ENCODE measurements at regions not wholly inside any gene's neighbourhood (a gene's known extent, or its start where the extent isn't known, plus 50 kb on each side); places are given as distances from the start of the nearest gene placed in this dataset.

- in situ Hi-C loops (cut with MboI; ENCODE audit: low pct_unique_long_range_greater_than_20kb, low sequenced_read_pairs): no loop called here
- no peak for DNase-seq
Observed at GRCh38 chr9:22374051-22374450, 72.6 kb upstream of the DMRTA1 start.

- in situ Hi-C loops (cut with MboI; ENCODE audit: low pct_unique_long_range_greater_than_20kb, low sequenced_read_pairs): no loop called here
- DNase-seq: no peak
Observed at GRCh38 chr9:22379272-22379671, 67.4 kb upstream of the DMRTA1 start.

DNA sequence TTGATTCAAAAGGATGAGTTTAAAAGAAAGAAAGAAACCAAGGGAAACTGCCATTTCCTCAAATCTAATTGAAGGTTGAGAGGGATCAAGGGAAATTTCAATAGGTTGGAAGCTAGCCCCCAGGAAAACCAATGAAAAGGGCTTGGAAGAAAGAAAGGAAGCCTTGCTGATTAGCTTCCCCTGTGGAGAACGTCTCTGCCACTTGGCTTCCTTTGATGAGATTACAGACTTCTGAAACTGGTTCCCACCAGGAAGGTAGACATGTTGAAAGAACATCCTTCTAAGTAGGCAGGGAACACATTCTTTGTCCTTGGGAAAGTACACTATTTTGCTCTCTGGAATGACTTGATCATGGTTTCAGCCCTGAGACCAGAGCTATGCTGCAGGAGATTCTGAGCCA lies 65.5 kb upstream of the DMRTA1 start:
- in situ Hi-C loops (cut with MboI; ENCODE audit: low pct_unique_long_range_greater_than_20kb, low sequenced_read_pairs): no loop called here
- DNase-seq: no peak

- in situ Hi-C loops (cut with MboI; ENCODE audit: low pct_unique_long_range_greater_than_20kb, low sequenced_read_pairs): no loop called here
- no peak for DNase-seq
Observed at GRCh38 chr9:22382331-22382730, 64.3 kb upstream of the DMRTA1 start.

DNA sequence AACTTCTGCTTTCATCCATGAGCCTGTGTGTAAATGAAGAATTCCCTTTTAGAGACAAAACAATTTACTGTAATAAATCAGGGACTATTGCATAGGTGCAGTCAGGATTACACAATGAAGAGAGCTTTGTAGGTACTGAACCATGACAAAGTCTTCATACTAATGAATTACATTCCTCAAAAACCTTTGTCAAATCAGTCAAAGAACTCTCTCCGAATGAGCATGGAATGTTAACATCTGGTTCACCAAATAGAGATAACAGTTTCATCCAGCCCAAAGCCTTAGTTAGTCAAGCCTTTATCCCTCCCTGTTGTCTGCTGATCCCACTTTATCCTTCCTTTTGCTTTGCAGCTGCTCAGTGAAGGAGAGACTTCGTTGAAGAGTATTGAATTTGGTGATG lies 62.9 kb upstream of the DMRTA1 start:
- DNase-seq: no peak
- in situ Hi-C loops (cut with MboI; ENCODE audit: low pct_unique_long_range_greater_than_20kb, low sequenced_read_pairs): no loop called here

- DNase-seq: no peak
- in situ Hi-C loops (cut with MboI; ENCODE audit: low pct_unique_long_range_greater_than_20kb, low sequenced_read_pairs): no loop called here
Observed at GRCh38 chr9:22389271-22389670, 57.4 kb upstream of the DMRTA1 start.

GRCh38 chr9:22392523-22392922 lies 54.1 kb upstream of the DMRTA1 start:
- no peak for DNase-seq
- in situ Hi-C loops (cut with MboI; ENCODE audit: low pct_unique_long_range_greater_than_20kb, low sequenced_read_pairs): no loop called here

DNA sequence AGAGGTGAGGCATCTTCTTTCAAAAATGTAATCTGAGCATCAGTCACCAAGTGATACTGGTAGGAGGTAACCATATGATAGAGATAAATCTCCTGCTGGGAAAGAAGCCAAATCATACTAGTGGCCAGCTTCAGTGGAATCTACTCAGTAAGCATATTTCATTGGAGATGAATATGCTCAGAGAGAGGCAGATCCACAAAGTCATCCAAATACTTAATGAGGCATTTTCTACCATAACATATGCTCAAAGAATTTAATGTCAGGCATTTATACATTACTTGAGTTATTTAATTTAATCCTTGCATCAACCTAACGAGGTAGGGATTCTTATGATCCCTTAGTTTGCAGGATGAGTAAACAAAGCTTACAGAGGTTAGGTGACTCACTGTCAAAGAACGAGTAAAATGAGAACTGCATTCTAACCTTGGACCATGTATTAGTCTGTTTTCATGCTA lies 50.9 kb upstream of the DMRTA1 start:
- in situ Hi-C loops (cut with MboI; ENCODE audit: low pct_unique_long_range_greater_than_20kb, low sequenced_read_pairs): no loop called here

More for the DNA sequence above, 50.9 kb upstream of the DMRTA1 start:
- DNase-seq: no peak

All from KBM-7 (cell line).